Esophagus squamous epithelium (tissue), 5 donors: ENCODE measurements at regions not wholly inside any gene's neighbourhood (a gene's known extent, or its start where the extent isn't known, plus 50 kb on each side); places are given as distances from the start of the nearest gene placed in this dataset.

Experiments
- DNase-seq: peaks from one replicate; lab custom pipeline; 2025; lab: John Stamatoyannopoulos, UW
- H3K27ac ChIP-seq, 4 donors: fragments of 200-600 bp; sonication (generic); one replicate each; pipeline ENCODE4 v1.5.1; 2016 to 2019; ENCODE audit warnings: mild to moderate bottlenecking in 1 of 4
- H3K27me3 ChIP-seq, 4 donors: fragments of 200-600 bp; sonication (generic); 1 replicate in 3 of 4; 2 replicates in 1 of 4; pipeline versions ENCODE4 v1.5.1 to v1.6.0; 2017 to 2021; ENCODE audit warnings: antibody characterized with exemption in 1 of 4
- H3K36me3 ChIP-seq, 3 donors: fragments of 200-600 bp; sonication (generic); one replicate each; pipeline ENCODE4 v1.5.1; 2016 to 2019
- H3K4me1 ChIP-seq, 3 donors: fragments of 200-600 bp; sonication (generic); one replicate each; pipeline ENCODE4 v1.5.1; 2017 to 2019
- H3K4me3 ChIP-seq, 4 donors: fragments of 200-600 bp; sonication (generic); 1 replicate in 3 of 4; 2 replicates in 1 of 4; pipeline ENCODE4 v1.5.1; 2016 to 2019; ENCODE audit warnings: mild to moderate bottlenecking in 2 of 4, moderate library complexity in 1 of 4
- H3K9me3 ChIP-seq, 3 donors: fragments of 200-600 bp; sonication (generic); one replicate each; pipeline ENCODE4 v1.5.1; 2016 to 2019
- POLR2A ChIP-seq, 4 donors: fragments of 450-650 bp; IDR thresholded peaks; one replicate each; pipeline ENCODE4 v1.6.1; 2017; ENCODE audit warnings: antibody characterized with exemption in 4 of 4, mild to moderate bottlenecking in 4 of 4, moderate library complexity in 3 of 4
- WGBS, 2 donors: methylation state at CpG; one replicate each; pipeline ENCODE4 v1.1.5; 2018; 5-methylcytosine and 5-hydroxymethylcytosine counted together
- intact Hi-C: fragments of 100-400 bp; cut with DNase I; formaldehyde crosslinking; loops from one replicate; pipeline ENCODE4 v1.15.0; 2022
- TF ChIP-seq, protein P1 (sequence below), 6 experiments: fragments of 450-650 bp in 4 of 6; fragments of 200-600 bp in 2 of 6; sonication (generic) in 2 of 6; IDR thresholded peaks; one replicate each; pipeline ENCODE4 v1.5.1; 2016 to 2019; ENCODE audit warnings: antibody characterized with exemption in 6 of 6, mild to moderate bottlenecking in 4 of 6, moderate library complexity in 4 of 6
- donor health status: DM: yes; HTN: yes; CAD: no.

DNA sequence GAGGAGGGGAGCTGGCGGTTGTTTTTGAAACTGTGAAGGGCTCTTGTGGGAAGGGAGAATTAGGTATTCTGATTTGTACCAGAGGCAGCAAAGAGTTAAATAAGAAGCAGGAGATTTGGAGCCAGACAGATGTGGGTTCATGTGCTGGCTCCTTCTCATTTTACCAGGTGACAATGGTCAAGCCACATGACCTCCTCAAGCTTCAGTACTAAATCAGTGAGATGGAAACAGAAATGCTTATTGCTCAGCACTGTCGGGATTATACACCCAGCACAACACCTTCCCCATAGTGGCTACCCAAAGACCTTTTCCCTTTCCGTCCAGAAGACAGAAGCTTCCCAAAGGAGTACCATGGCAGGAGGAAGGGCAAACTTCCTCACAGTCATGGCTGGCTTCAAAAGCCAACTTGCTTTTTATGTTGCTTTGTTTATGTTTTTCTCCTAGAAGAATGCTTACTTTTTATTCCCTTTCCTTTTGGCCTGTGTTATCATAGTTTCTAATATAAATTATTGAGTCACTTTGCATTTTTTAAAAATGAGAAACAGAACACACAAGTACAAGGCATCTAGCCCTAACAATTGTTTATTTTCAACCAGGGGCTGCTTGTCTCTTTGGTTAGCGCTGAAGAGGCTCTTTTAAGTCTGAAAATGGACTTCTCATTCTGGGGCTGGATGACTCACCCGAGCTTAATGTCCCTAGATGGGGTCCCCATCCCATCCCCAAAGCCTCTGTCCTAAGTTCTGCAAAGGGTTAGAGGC is 181.5 kb upstream of the ZBED5 start:
- Histone ChIP-seq H3K4me3 (no peak overlapping the region), H3K27ac (peak overlapping the region in 3 of 4 donors; percentile 12 to 57 (median 56)), H3K4me1 (peaks cover 0 to 36% (median 11%) of the 10 kb centered on the region in 3 donors), H3K27me3 (no peaks in the 10 kb centered on the region), H3K36me3 (no peaks in the 10 kb centered on the region), H3K9me3 (no peaks in the 10 kb centered on the region)
- 59 to 68% methylated on average over 5 of the region's 5 CpGs for WGBS, 2 donors
- TF ChIP-seq, protein P1, sequence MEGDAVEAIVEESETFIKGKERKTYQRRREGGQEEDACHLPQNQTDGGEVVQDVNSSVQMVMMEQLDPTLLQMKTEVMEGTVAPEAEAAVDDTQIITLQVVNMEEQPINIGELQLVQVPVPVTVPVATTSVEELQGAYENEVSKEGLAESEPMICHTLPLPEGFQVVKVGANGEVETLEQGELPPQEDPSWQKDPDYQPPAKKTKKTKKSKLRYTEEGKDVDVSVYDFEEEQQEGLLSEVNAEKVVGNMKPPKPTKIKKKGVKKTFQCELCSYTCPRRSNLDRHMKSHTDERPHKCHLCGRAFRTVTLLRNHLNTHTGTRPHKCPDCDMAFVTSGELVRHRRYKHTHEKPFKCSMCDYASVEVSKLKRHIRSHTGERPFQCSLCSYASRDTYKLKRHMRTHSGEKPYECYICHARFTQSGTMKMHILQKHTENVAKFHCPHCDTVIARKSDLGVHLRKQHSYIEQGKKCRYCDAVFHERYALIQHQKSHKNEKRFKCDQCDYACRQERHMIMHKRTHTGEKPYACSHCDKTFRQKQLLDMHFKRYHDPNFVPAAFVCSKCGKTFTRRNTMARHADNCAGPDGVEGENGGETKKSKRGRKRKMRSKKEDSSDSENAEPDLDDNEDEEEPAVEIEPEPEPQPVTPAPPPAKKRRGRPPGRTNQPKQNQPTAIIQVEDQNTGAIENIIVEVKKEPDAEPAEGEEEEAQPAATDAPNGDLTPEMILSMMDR (IDR thresholded peaks at IDR 0.05) = no peak
- no peak for TF ChIP-seq POLR2A (IDR thresholded peaks at IDR 0.05)
- no peak for DNase-seq
- intact Hi-C loops = loop anchor here (5.0 kb wide), 1 partner anchor 228 kb away; no protein-coding TSS in a partner anchor

DNA sequence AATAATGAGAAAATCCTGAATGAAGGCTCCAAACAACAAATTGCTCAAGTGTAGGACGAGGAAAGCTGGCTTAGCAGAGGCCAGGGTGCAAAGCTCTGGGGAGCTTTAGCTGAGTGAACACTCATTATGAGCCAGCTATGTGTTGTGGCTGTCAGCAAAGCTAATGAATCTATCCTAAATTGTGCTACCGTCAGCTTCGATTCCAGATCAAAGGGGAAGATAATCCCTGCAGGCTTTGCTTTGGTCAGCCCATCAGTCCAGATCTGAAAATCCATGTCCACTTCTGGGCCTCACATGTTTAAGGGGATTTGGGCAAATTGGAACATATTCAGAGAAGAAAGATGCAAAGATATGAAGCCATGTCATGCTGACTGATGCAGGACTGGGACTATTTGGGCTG is 180.9 kb upstream of the ZBED5 start:
- TF ChIP-seq, protein P1 (IDR thresholded peaks at IDR 0.05) = no peak
- 65 to 76% methylated on average over 3 of the region's 3 CpGs for WGBS, 2 donors
- H3K27me3 ChIP-seq = no peaks in the 10 kb centered on the region
- peak overlapping the region in 3 of 4 donors; percentile 56 to 58 (median 57) for H3K27ac ChIP-seq
- no peaks in the 10 kb centered on the region for H3K36me3 ChIP-seq
- no peak for DNase-seq
- H3K9me3 ChIP-seq = no peaks in the 10 kb centered on the region
- intact Hi-C loops = loop anchor here (5.0 kb wide), 1 partner anchor 229 kb away; no protein-coding TSS in a partner anchor
- H3K4me3 ChIP-seq = no peak overlapping the region
- peaks cover 0 to 31% (median 11%) of the 10 kb centered on the region in 3 donors for H3K4me1 ChIP-seq

DNA sequence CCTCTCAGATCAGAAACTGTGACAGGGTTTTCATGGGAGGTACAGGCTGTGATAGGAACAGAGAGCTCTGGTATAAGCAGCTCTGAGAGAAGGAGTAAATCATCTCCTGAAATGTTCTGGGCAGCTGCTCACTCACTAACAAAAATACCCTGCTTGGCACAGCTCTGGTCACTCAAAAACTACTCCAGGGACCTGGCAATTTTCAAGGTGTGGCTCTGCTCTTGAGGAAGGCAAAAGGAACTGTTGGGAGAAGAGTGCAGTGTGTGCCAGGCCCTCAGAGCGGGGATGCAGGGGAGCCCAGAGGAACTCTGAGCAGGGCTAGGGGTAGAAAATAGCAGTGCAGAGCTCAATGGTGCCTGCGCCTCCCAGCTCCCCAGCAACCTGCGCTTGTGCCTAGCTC is 180.5 kb upstream of the ZBED5 start:
- peaks cover 0 to 27% (median 11%) of the 10 kb centered on the region in 3 donors for H3K4me1 ChIP-seq
- TF ChIP-seq, protein P1 (IDR thresholded peaks at IDR 0.05) = no peak
- no peak for TF ChIP-seq POLR2A (IDR thresholded peaks at IDR 0.05)
- no peaks in the 10 kb centered on the region for H3K27me3 ChIP-seq
- DNase-seq = no peak
- H3K9me3 ChIP-seq = no peaks in the 10 kb centered on the region
- no peak overlapping the region for H3K4me3 ChIP-seq
- 69 to 90% methylated on average over 2 to 3 of the region's 3 CpGs for WGBS, 2 donors
- peak overlapping the region in 3 of 4 donors; percentile 56 to 58 (median 57) for H3K27ac ChIP-seq
- H3K36me3 ChIP-seq = no peaks in the 10 kb centered on the region
- intact Hi-C loops = loop anchor here (5.0 kb wide), 1 partner anchor 229 kb away; no protein-coding TSS in a partner anchor

DNA sequence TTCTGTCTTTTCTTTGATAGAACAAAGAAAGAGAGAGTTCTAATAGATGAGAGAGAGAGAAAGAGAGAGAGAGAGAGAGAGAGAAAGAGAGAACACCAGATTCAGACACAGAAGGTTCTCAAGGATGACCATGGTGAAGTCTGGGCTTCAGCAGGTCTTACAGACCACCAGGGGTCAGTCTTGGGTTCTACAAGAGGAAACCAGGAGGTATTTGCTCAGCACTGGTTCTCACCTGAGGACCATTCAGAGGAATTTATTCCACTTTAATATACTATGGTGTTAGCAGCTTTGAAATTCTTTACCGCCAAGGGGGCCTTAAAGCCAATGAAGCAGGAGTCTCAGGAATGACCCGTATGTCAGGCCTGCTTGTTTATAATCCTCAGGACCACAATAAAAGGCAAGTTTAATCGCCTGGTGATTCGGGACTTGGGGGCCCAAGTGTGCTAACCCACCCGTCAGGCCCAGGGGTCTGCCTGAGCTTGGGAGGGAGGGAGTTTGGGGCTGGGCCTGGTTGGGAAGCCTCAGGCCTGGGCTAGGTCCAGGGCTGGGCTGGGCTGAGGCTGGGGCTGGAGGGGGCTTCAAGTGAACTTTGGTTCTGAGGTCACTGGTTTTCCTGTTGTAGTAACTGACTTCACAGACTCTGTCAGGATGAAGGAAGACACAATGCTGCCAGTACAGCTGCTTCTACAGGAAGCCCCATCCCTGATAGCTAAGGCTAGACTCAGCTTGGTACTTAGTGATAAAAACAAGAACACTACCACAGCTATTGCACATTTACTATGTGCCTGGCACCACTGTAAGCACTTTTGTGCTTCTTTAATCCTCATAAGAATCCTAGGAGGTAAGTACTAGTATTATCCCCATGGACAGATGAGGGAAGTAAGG is 179.2 kb upstream of the ZBED5 start:
- DNase-seq = no peak
- TF ChIP-seq, protein P1 (IDR thresholded peaks at IDR 0.05) = peak; percentile 52 to 81 (median 68)
- TF ChIP-seq POLR2A (IDR thresholded peaks at IDR 0.05) = no peak
- H3K27me3 ChIP-seq = no peaks in the 10 kb centered on the region
- H3K4me3 ChIP-seq = no peak overlapping the region
- intact Hi-C loops = loop anchor here (5.0 kb wide), 1 partner anchor 230 kb away; no protein-coding TSS in a partner anchor
- peak overlapping the region in 3 of 4 donors; percentile 56 to 58 (median 57) for H3K27ac ChIP-seq
- peaks cover 0 to 27% (median 11%) of the 10 kb centered on the region in 3 donors for H3K4me1 ChIP-seq
- no peaks in the 10 kb centered on the region for H3K9me3 ChIP-seq
- WGBS, 2 donors = 63 to 67% methylated on average over 2 to 5 of the region's 5 CpGs
- no peaks in the 10 kb centered on the region for H3K36me3 ChIP-seq
